Heart left ventricle (tissue), 16 donors: ENCODE measurements at regions not wholly inside any gene's neighbourhood (a gene's known extent, or its start where the extent isn't known, plus 50 kb on each side); places are given as distances from the start of the nearest gene placed in this dataset.

ENCODE experiments used
- ATAC-seq, 4 donors: fragments of 200-7000 bp; cut with Tn5 transposase; one replicate each; pipeline ENCODE4 v1.9.1; 2020 to 2022; ENCODE audit warnings: moderate library complexity in 4 of 4, mild to moderate bottlenecking in 3 of 4, moderate number of reproducible peaks in 1 of 4
- DNase-seq, 5 donors: peaks; one replicate each; pipeline ENCODE4 v3.0.0-alpha.2; 2020
- H3K27ac ChIP-seq, 12 donors: fragments of 200-600 bp; sonication (generic) in 4 of 12; one replicate each; pipeline versions ENCODE4 v1.5.0 to v1.8.0; 2016 to 2022; ENCODE audit warnings: mild to moderate bottlenecking in 2 of 12
- H3K27me3 ChIP-seq, 9 donors: fragments of 200-600 bp; sonication (generic) in 2 of 9; one replicate each; pipeline versions ENCODE4 v1.5.1 to v1.8.0; 2016 to 2022; ENCODE audit warnings: mild to moderate bottlenecking in 3 of 9
- H3K36me3 ChIP-seq, 9 donors: fragments of 200-600 bp; sonication (generic) in 2 of 9; one replicate each; pipeline versions ENCODE4 v1.5.0 to v1.8.0; 2018 to 2022; ENCODE audit warnings: mild to moderate bottlenecking in 2 of 9
- H3K4me1 ChIP-seq, 12 donors: fragments of 200-600 bp; sonication (generic) in 4 of 12; one replicate each; pipeline versions ENCODE4 v1.5.0 to v1.8.0; 2016 to 2022; ENCODE audit warnings: mild to moderate bottlenecking in 3 of 12
- H3K4me3 ChIP-seq, 12 donors: fragments of 200-600 bp; sonication (generic) in 4 of 12; one replicate each; pipeline versions ENCODE4 v1.5.0 to v1.8.0; 2017 to 2022; ENCODE audit warnings: mild to moderate bottlenecking in 9 of 12, moderate library complexity in 4 of 12
- H3K9me3 ChIP-seq, 12 donors: fragments of 200-600 bp; sonication (generic) in 4 of 12; one replicate each; pipeline versions ENCODE4 v1.5.0 to v1.8.0; 2016 to 2022; ENCODE audit warnings: mild to moderate bottlenecking in 1 of 12
- POLR2A ChIP-seq, 2 donors: fragments of 450-650 bp; IDR thresholded peaks; one replicate each; pipeline ENCODE4 v1.6.1; 2017; ENCODE audit warnings: antibody characterized with exemption in 2 of 2, mild to moderate bottlenecking in 2 of 2, moderate library complexity in 2 of 2
- WGBS, 4 donors: extraction: QIAGEN DNeasy Blood & Tissue Kit in 2 of 4; methylation state at CpG; one replicate each; pipeline versions ENCODE4 v1.1.5 to v1.1.7; 2013 to 2018; 5-methylcytosine and 5-hydroxymethylcytosine counted together
- intact Hi-C, 10 donors: fragments of 100-400 bp; cut with DNase I; formaldehyde crosslinking; loops; one replicate each; pipeline versions ENCODE4 v1.11.1 to v1.14.2; 2022
- TF ChIP-seq, protein P1 (sequence below), 12 donors: fragments of 200-600 bp; sonication (generic) in 4 of 12; IDR thresholded peaks; one replicate each; pipeline versions ENCODE4 v1.5.0 to v1.8.0; 2018 to 2022; ENCODE audit warnings: antibody characterized with exemption in 12 of 12, mild to moderate bottlenecking in 5 of 12
- donor health status: ischemic (EF 13 %, LVEDD 7.1; RV severe dilation, severe dysfunction).
- donor health status: healthy with polysubstance abuse.
- donor health status: DM: no; HTN: yes; CAD: no.
- donor health status: DM: no; HTN: no; CAD: no.
- donor health status: ischemic (EF 25% LVEDD 6.9; RV normal size, moderate dysfunction).
- donor health status: ischemic (EF 25% LVEDD 5.7; RV mildly dilated, moderate dysfunction).
- donor health status: healthy.
- donor health status: DM: yes; HTN: yes; CAD: no.
- donor health status: ischemic (EF 35%, LVEDD 5.7; RV mildly dilated, moderate dysfunction).
- donor health status: nonischemic (EF 11% LVEDD 7.7; RV severe dilation, severe dysfunction).
- donor health status: DM: yes; HTN: yes; CAD: no.
- donor health status: PGD.
- donor health status: ischemic (EF 29% LVEDD 5.4; RV normal size, mild dysfunction).
- donor health status: nonischemic (EF 23%, LVEDD 6.1; RV moderate dilation, normal function).

DNA sequence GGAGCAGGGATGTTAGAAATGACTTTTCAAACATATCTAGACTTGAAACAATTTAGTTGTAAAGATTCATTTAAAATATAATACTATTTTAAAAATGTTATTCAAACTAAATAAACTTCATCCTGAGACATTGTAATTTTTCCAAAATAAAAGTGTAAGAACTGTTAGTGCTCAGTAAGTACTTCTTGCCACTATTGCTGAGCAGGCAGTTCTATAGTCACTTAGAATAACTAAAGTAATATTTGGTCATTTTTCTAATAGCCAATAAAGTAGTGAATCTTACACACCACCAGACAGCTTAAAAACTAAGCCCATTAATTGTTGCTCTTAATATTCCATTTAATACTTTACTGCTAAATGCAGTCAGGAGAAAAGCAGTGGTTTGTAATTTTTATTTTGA is 1120.0 kb upstream of the CDH10 start:
- DNase-seq (no peak), ATAC-seq (no peak)
- no peak for TF ChIP-seq POLR2A (IDR thresholded peaks at IDR 0.05)
- TF ChIP-seq, protein P1, sequence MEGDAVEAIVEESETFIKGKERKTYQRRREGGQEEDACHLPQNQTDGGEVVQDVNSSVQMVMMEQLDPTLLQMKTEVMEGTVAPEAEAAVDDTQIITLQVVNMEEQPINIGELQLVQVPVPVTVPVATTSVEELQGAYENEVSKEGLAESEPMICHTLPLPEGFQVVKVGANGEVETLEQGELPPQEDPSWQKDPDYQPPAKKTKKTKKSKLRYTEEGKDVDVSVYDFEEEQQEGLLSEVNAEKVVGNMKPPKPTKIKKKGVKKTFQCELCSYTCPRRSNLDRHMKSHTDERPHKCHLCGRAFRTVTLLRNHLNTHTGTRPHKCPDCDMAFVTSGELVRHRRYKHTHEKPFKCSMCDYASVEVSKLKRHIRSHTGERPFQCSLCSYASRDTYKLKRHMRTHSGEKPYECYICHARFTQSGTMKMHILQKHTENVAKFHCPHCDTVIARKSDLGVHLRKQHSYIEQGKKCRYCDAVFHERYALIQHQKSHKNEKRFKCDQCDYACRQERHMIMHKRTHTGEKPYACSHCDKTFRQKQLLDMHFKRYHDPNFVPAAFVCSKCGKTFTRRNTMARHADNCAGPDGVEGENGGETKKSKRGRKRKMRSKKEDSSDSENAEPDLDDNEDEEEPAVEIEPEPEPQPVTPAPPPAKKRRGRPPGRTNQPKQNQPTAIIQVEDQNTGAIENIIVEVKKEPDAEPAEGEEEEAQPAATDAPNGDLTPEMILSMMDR (IDR thresholded peaks at IDR 0.05), result no peak
- Histone ChIP-seq H3K36me3 (no peaks in the 10 kb centered on the region), H3K4me1 (no peaks in the 10 kb centered on the region), H3K27me3 (no peaks in the 10 kb centered on the region), H3K4me3 (no peak overlapping the region), H3K27ac (no peak overlapping the region), H3K9me3 (peaks cover 0 to 13% (median 0%) of the 10 kb centered on the region in 12 donors)
- intact Hi-C loops, result no loop called here

GRCh38 chr5:25763781-25764180 is 1119.0 kb upstream of the CDH10 start:
- no peak for TF ChIP-seq POLR2A (IDR thresholded peaks at IDR 0.05)
- TF ChIP-seq, protein P1 (IDR thresholded peaks at IDR 0.05), result no peak
- H3K36me3 ChIP-seq, result no peaks in the 10 kb centered on the region
- WGBS, 4 donors, result 40 to 67% (median 48%) methylated on average over 3 of the region's 3 CpGs
- H3K9me3 ChIP-seq, result peaks cover 0 to 6% (median 0%) of the 10 kb centered on the region in 12 donors
- H3K4me3 ChIP-seq, result no peak overlapping the region
- DNase-seq (no peak), ATAC-seq (no peak)
- H3K4me1 ChIP-seq, result no peaks in the 10 kb centered on the region
- H3K27me3 ChIP-seq, result no peaks in the 10 kb centered on the region
- H3K27ac ChIP-seq, result no peak overlapping the region
- intact Hi-C loops, result no loop called here

DNA sequence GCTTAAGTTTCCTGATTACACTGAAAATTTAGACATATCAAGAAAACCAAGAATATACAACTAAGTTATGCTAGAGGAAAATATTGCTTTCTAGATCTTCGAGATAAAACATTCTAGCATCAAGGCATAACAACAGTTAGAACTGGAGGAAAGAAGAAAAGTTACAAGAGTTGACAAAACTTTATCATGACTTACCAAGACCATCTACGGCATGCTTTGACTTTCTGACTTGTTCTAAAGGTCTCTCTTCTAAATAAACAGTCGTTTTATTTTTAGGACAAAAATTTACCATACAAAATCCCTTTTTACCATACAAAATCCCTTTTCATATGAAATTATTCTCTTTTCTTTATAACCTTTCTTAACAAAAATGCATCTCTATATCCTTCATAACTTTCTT is 1110.1 kb upstream of the CDH10 start:
- Histone ChIP-seq H3K4me1 (no peaks in the 10 kb centered on the region), H3K36me3 (no peaks in the 10 kb centered on the region), H3K9me3 (peaks cover 0 to 25% (median 6%) of the 10 kb centered on the region in 12 donors), H3K27me3 (no peaks in the 10 kb centered on the region), H3K27ac (no peak overlapping the region), H3K4me3 (no peak overlapping the region)
- intact Hi-C loops, result no loop called here
- 26 to 32% (median 27%) methylated on average over 3 of the region's 3 CpGs for WGBS, 4 donors
- no peak for DNase-seq
- no peak for ATAC-seq
- TF ChIP-seq POLR2A (IDR thresholded peaks at IDR 0.05), result no peak
- TF ChIP-seq, protein P1 (IDR thresholded peaks at IDR 0.05), result no peak

GRCh38 chr5:25744908-25745307 is 1100.1 kb upstream of the CDH10 start:
- no peaks in the 10 kb centered on the region for H3K27me3 ChIP-seq
- no peak overlapping the region for H3K27ac ChIP-seq

More at GRCh38 chr5:25744908-25745307, 1100.1 kb upstream of the CDH10 start:
- no peak for ATAC-seq
- TF ChIP-seq POLR2A (IDR thresholded peaks at IDR 0.05), result no peak
- TF ChIP-seq, protein P1 (IDR thresholded peaks at IDR 0.05), result no peak
- DNase-seq, result no peak
- H3K4me1 ChIP-seq, result no peaks in the 10 kb centered on the region
- H3K36me3 ChIP-seq, result no peaks in the 10 kb centered on the region
- 45 to 57% (median 54%) methylated on average over 4 of the region's 4 CpGs for WGBS, 4 donors
- intact Hi-C loops, result no loop called here
- H3K9me3 ChIP-seq, result peaks cover 0 to 8% (median 0%) of the 10 kb centered on the region in 12 donors
- no peak overlapping the region for H3K4me3 ChIP-seq
